IMR-90 (cell line): ENCODE measurements at regions not wholly inside any gene's neighbourhood (a gene's known extent, or its start where the extent isn't known, plus 50 kb on each side); places are given as distances from the start of the nearest gene placed in this dataset.

Experiments
- ATAC-seq: fragments of 200-7000 bp; cut with Tn5 transposase; 2 replicates; pipeline ENCODE4 v1.9.1; 2020; ENCODE audit warnings: low read depth, mild to moderate bottlenecking, moderate library complexity
- BruUV-seq: library from RNA; stranded (reverse); fragments of 400-500 nt; replicated peaks from 2 replicates; lab custom pipeline; 2021; lab: Mats Ljungman, UMichigan
- CTCF ChIA-PET: fragments of 300-600 bp; formaldehyde crosslinking; extraction: SDS; loops from one replicate; lab custom pipeline; 2021; ENCODE audit warnings: antibody characterized with exemption; lab: Yijun Ruan, JAX
- POLR2A ChIA-PET: fragments of 300-600 bp; sonication (Branson Sonifier 250); formaldehyde crosslinking; loops from one replicate; lab custom pipeline; 2022; ENCODE audit warnings: antibody characterized with exemption; ENCODE audit not compliant: unreplicated experiment; lab: Charles Lee
- DNase-seq: peaks from one replicate; pipeline ENCODE4 v3.0.0; 2013
- H2AFZ ChIP-seq: replicated peaks from 2 replicates; pipeline ENCODE3; 2013; ENCODE audit warnings: low read length, mild to moderate bottlenecking; ENCODE audit not compliant: poor library complexity
- H2AK5ac ChIP-seq: 2 replicates; pipeline ENCODE4 v1.6.1; 2013; ENCODE audit warnings: low read depth, low read length, inconsistent platforms
- H2AK9ac ChIP-seq: replicated peaks from 2 replicates; pipeline ENCODE3; 2013; ENCODE audit warnings: mild to moderate bottlenecking, low read depth, low read length, moderate library complexity; ENCODE audit not compliant: poor library complexity
- H2BK120ac ChIP-seq: 2 replicates; pipeline ENCODE4 v1.6.1; 2013; ENCODE audit warnings: low read depth, low read length, inconsistent platforms
- H2BK15ac ChIP-seq: 3 replicates; pipeline ENCODE4 v1.6.1; 2013; ENCODE audit warnings: low read depth, low read length, inconsistent platforms
- H2BK20ac ChIP-seq: 2 replicates; pipeline ENCODE4 v1.6.1; 2013; ENCODE audit warnings: low read depth, mild to moderate bottlenecking, inconsistent platforms, low read length, moderate library complexity
- H2BK5ac ChIP-seq: 2 replicates; pipeline ENCODE4 v1.6.1; 2013; ENCODE audit warnings: mild to moderate bottlenecking, low read depth, low read length, inconsistent platforms; ENCODE audit not compliant: poor library complexity, severe bottlenecking
- H3K14ac ChIP-seq: replicated peaks from 2 replicates; pipeline ENCODE4 v1.6.1; 2013; ENCODE audit warnings: low read depth, low read length, inconsistent platforms
- H3K18ac ChIP-seq: 2 replicates; pipeline ENCODE4 v1.6.1; 2013; ENCODE audit warnings: low read depth, low read length, control low read depth
- H3K23ac ChIP-seq: 2 replicates; pipeline ENCODE4 v1.6.1; 2013; ENCODE audit warnings: low read depth, low read length, inconsistent platforms
- H3K27ac ChIP-seq: 2 replicates; pipeline ENCODE4 v1.5.1; 2013; ENCODE audit warnings: mild to moderate bottlenecking, control low read depth, low read length; ENCODE audit not compliant: insufficient read depth
- H3K27me3 ChIP-seq: 2 replicates; pipeline ENCODE4 v1.6.1; 2013; ENCODE audit warnings: low read length; ENCODE audit not compliant: control insufficient read depth, insufficient read depth
- H3K36me3 ChIP-seq: 2 replicates; pipeline ENCODE4 v1.6.1; 2013; ENCODE audit warnings: low read length, mixed read lengths; ENCODE audit not compliant: control insufficient read depth, insufficient read depth
- H3K4ac ChIP-seq: 2 replicates; pipeline ENCODE4 v1.6.1; 2013; ENCODE audit warnings: low read depth, low read length, inconsistent platforms
- H3K4me1 ChIP-seq: 2 replicates; pipeline ENCODE4 v1.6.1; 2013; ENCODE audit warnings: low read length, mixed read lengths; ENCODE audit not compliant: control insufficient read depth, insufficient read depth
- H3K4me2 ChIP-seq: 2 replicates; pipeline ENCODE4 v1.6.1; 2013; ENCODE audit warnings: low read depth, mild to moderate bottlenecking, control low read depth, low read length, moderate library complexity
- H3K4me3 ChIP-seq: 2 replicates; pipeline ENCODE4 v1.5.1; 2013; ENCODE audit warnings: low read depth, mild to moderate bottlenecking, control low read depth, low read length, moderate library complexity; ENCODE audit not compliant: insufficient read depth
- H3K56ac ChIP-seq: 2 replicates; pipeline ENCODE4 v1.6.1; 2013; ENCODE audit warnings: low read length, inconsistent platforms; ENCODE audit not compliant: insufficient read depth; ENCODE audit errors: extremely low read depth
- H3K79me1 ChIP-seq, 2 experiments: 2 replicates each; pipeline ENCODE4 v1.6.1; 2013; ENCODE audit warnings: low read length in 2 of 2, inconsistent platforms in 1 of 2, low read depth in 1 of 2
- H3K9ac ChIP-seq: 2 replicates; pipeline ENCODE4 v1.6.1; 2013; ENCODE audit warnings: low read depth, low read length, control low read depth
- H3K9me1 ChIP-seq: 2 replicates; pipeline ENCODE4 v1.6.1; 2013; ENCODE audit warnings: low read length, inconsistent platforms; ENCODE audit not compliant: insufficient read depth
- H3K9me3 ChIP-seq: 2 replicates; pipeline ENCODE4 v1.6.1; 2013; ENCODE audit warnings: low read length; ENCODE audit not compliant: control insufficient read depth, insufficient read depth
- H4K20me1 ChIP-seq: 2 replicates; pipeline ENCODE4 v1.6.1; 2013; ENCODE audit warnings: low read length, inconsistent platforms; ENCODE audit not compliant: insufficient read depth
- H4K5ac ChIP-seq: 2 replicates; pipeline ENCODE4 v1.6.1; 2013; ENCODE audit warnings: mild to moderate bottlenecking, low read depth, low read length, control low read depth
- H4K8ac ChIP-seq, 2 experiments: 2 replicates each; pipeline ENCODE4 v1.6.1; 2013; ENCODE audit warnings: low read depth in 2 of 2, low read length in 2 of 2, control low read depth in 1 of 2, inconsistent platforms in 1 of 2
- H4K91ac ChIP-seq: 2 replicates; pipeline ENCODE4 v1.6.1; 2013; ENCODE audit warnings: low read depth, low read length, inconsistent platforms; ENCODE audit not compliant: insufficient read depth
- BHLHE40 ChIP-seq: fragments of 150-350 bp; IDR thresholded peaks from 2 replicates; pipeline ENCODE4 v1.6.1; 2016; ENCODE audit warnings: mild to moderate bottlenecking, low read depth, low read length
- CEBPB ChIP-seq: IDR thresholded peaks from 2 replicates; pipeline ENCODE4 v1.6.1; 2012; ENCODE audit warnings: low read depth, low read length, improper control_type of control experiment
- CHD1 ChIP-seq: IDR thresholded peaks from 2 replicates; pipeline ENCODE4 v1.6.1; 2012; ENCODE audit warnings: low read depth, low read length, improper control_type of control experiment
- ELK1 ChIP-seq: fragments of 150-350 bp; IDR thresholded peaks from 2 replicates; pipeline ENCODE4 v1.6.1; 2016; ENCODE audit warnings: low read depth, mild to moderate bottlenecking, low read length, moderate library complexity, borderline replicate concordance
- FOS ChIP-seq: fragments of 150-350 bp; IDR thresholded peaks from 2 replicates; pipeline ENCODE4 v1.6.1; 2016; ENCODE audit warnings: low read depth, low read length
- MXI1 ChIP-seq: IDR thresholded peaks from 2 replicates; pipeline ENCODE4 v1.6.1; 2012; ENCODE audit warnings: low read depth, mild to moderate bottlenecking, low read length, moderate library complexity, borderline replicate concordance
- NFE2L2 ChIP-seq: fragments of 150-350 bp; IDR thresholded peaks from 2 replicates; pipeline ENCODE4 v1.6.1; 2016; ENCODE audit warnings: low read depth, mild to moderate bottlenecking, low read length
- POLR2A ChIP-seq: IDR thresholded peaks from 2 replicates; pipeline ENCODE4 v1.6.1; 2012; ENCODE audit warnings: mild to moderate bottlenecking, low read depth, low read length
- RAD21 ChIP-seq: IDR thresholded peaks from 2 replicates; pipeline ENCODE4 v1.6.1; 2012; ENCODE audit warnings: low read length, improper control_type of control experiment
- WGBS, 2 experiments: methylation state at CpG; one replicate each; pipeline versions ENCODE4 v1.1.5 to v1.1.7; 2013; ENCODE audit warnings: missing lambda C conversion rate in 2 of 2; ENCODE audit not compliant: insufficient read length in 1 of 2; ENCODE audit errors: extremely low coverage in 2 of 2; 5-methylcytosine and 5-hydroxymethylcytosine counted together
- dilution Hi-C: fragments of 300-500 bp; cut with HindIII; formaldehyde crosslinking; loops from one replicate; pipeline ENCODE4 v1.14.3; 2018; ENCODE audit warnings: low sequenced_read_pairs; ENCODE audit not compliant: unreplicated experiment
- in situ Hi-C: fragments of 300-500 bp; cut with MboI; formaldehyde crosslinking; loops from 3 replicates; pipeline ENCODE4 v1.14.3; 2019; ENCODE audit warnings: low sequenced_read_pairs, inconsistent platforms, mixed read lengths
- intact Hi-C: fragments of 100-400 bp; cut with micrococcal nuclease; formaldehyde crosslinking; loops from 2 replicates; pipeline ENCODE4 v1.10.0; 2022

GRCh38 chr6:105649192-105649591 lies 246.3 kb upstream of the PREP start:
- Histone ChIP-seq H4K20me1 (no peaks in the 10 kb centered on the region), H3K9me3 (no peaks in the 10 kb centered on the region), H3K36me3 (no peaks in the 10 kb centered on the region), H2AK9ac (no peak overlapping the region), H3K4ac (no peak overlapping the region), H3K9ac (no peak overlapping the region), H3K4me3 (no peak overlapping the region), H2BK5ac (no peak overlapping the region), H3K27ac (no peak overlapping the region), H4K5ac (no peak overlapping the region), H2BK20ac (no peak overlapping the region), H3K14ac (no peak overlapping the region), H2BK15ac (no peak overlapping the region), H2BK120ac (no peak overlapping the region), H3K79me1 (no peaks in the 10 kb centered on the region), H3K23ac (no peak overlapping the region), H4K8ac (no peak overlapping the region), H3K4me1 (no peaks in the 10 kb centered on the region), H3K18ac (no peak overlapping the region), H3K9me1 (no peaks in the 10 kb centered on the region), H3K27me3 (no peaks in the 10 kb centered on the region; the same call in 1 of the 2 replicates), H2AK5ac (no peak overlapping the region), H3K4me2 (no peak overlapping the region), H4K91ac (no peak overlapping the region), H2AFZ (no peak overlapping the region), H3K56ac (no peak overlapping the region)
- no CpG with 5 or more reads among the region's 1 CpG for WGBS, 2 experiments
- CTCF ChIA-PET: interaction anchor here (0.6 kb wide), 1 partner anchor 21 kb away, joined by 4 read pairs; no protein-coding TSS in a partner anchor
- in situ Hi-C loops: no loop called here
- no TSS peak for BruUV-seq
- no peak for DNase-seq
- no peak for TF ChIP-seq BHLHE40
- TF ChIP-seq CEBPB: no peak
- TF ChIP-seq MXI1: no peak
- no peak for TF ChIP-seq RAD21
- no peak for TF ChIP-seq NFE2L2
- no peak for TF ChIP-seq ELK1
- TF ChIP-seq CHD1: no peak
- TF ChIP-seq FOS: no peak
- no peak for TF ChIP-seq POLR2A
- dilution Hi-C loops: no loop called here
- ATAC-seq: no peak
- POLR2A ChIA-PET: no interaction called here
- intact Hi-C loops: no loop called here
